GM10266 (cell line): ENCODE measurements at regions not wholly inside any gene's neighbourhood (a gene's known extent, or its start where the extent isn't known, plus 50 kb on each side); places are given as distances from the start of the nearest gene placed in this dataset.
"Not testable (repeated sequence)": the region's sequence is repeated elsewhere in the genome, so short reads cannot be mapped to it uniquely, and the experiment has no call there.

Experiments
- DNase-seq: peaks from one replicate; pipeline ENCODE4 v3.0.0; 2012; ENCODE audit errors: extremely low spot score
- CTCF ChIP-seq: IDR thresholded peaks from 2 replicates; pipeline ENCODE4 v1.5.1; 2012; ENCODE audit warnings: mild to moderate bottlenecking, low read depth; ENCODE audit not compliant: control insufficient read depth, insufficient read depth; ENCODE audit errors: missing control alignments

- DNase-seq, result no peak
- TF ChIP-seq CTCF, result no peak
Measured at GRCh38 chr5:38670066-38670465, 113.6 kb upstream of the LIFR start.

- no peak for DNase-seq
Measured at GRCh38 chr5:38670878-38671277, 114.4 kb upstream of the LIFR start.

GRCh38 chr5:38672059-38672788 lies 115.8 kb upstream of the LIFR start:
- TF ChIP-seq CTCF, result no peak
- DNase-seq, result no peak

More at GRCh38 chr5:38670878-38671277, 114.4 kb upstream of the LIFR start:
- TF ChIP-seq CTCF, result no peak

- no peak for DNase-seq
- no peak for TF ChIP-seq CTCF
Measured at GRCh38 chr5:38673671-38674071, 117.2 kb upstream of the LIFR start.

- no peak for DNase-seq
- TF ChIP-seq CTCF, result no peak
Measured at GRCh38 chr5:38675443-38675842, 119.0 kb upstream of the LIFR start.

- no peak for TF ChIP-seq CTCF
- DNase-seq, result no peak
Measured at GRCh38 chr5:38677636-38678035, 121.2 kb upstream of the LIFR start.

- no peak for TF ChIP-seq CTCF
- no peak for DNase-seq
Measured at GRCh38 chr5:38678076-38678475, 121.6 kb upstream of the LIFR start.

GRCh38 chr5:38678697-38679096 lies 122.3 kb upstream of the LIFR start:
- DNase-seq, result not testable (repeated sequence)
